Activated CD8-positive, alpha-beta memory T cell treated with anti-CD3 and anti-CD28 coated beads, Interleukin-2, amount 50 U/mL, for 48 hours (primary cell): ENCODE measurements at regions not wholly inside any gene's neighbourhood (a gene's known extent, or its start where the extent isn't known, plus 50 kb on each side); places are given as distances from the start of the nearest gene placed in this dataset.

Experiments used
- DNase-seq: peaks from one replicate; pipeline ENCODE4 v3.0.0-alpha.2; 2020

- DNase-seq: no peak
Measured at GRCh38 chr4:140316799-140317198, 56.6 kb upstream of the SCOC start.

GRCh38 chr4:140315970-140316369 is 57.5 kb upstream of the SCOC start:
- no peak for DNase-seq

GRCh38 chr4:140315438-140315837 is 58.0 kb upstream of the SCOC start:
- no peak for DNase-seq

- DNase-seq: no peak
Measured at GRCh38 chr4:140315019-140315418, 58.4 kb upstream of the SCOC start.

- DNase-seq: no peak
Measured at GRCh38 chr4:140312100-140312499, 61.3 kb upstream of the SCOC start.

GRCh38 chr4:140311257-140311835 is 62.1 kb upstream of the SCOC start:
- no peak for DNase-seq

- no peak for DNase-seq
Measured at GRCh38 chr4:140309124-140309870, 64.1 kb upstream of the SCOC start.

- no peak for DNase-seq
Measured at GRCh38 chr4:140308366-140309123, 64.9 kb upstream of the SCOC start.

- no peak for DNase-seq
Measured at GRCh38 chr4:140305053-140305452, 68.4 kb upstream of the SCOC start.

- DNase-seq: no peak
Measured at GRCh38 chr4:140304346-140304745, 69.1 kb upstream of the SCOC start.

- no peak for DNase-seq
Measured at GRCh38 chr4:140302151-140302859, 71.1 kb upstream of the SCOC start.

GRCh38 chr4:140300271-140300970 is 73.0 kb upstream of the SCOC start:
- no peak for DNase-seq

GRCh38 chr4:140298001-140298400 is 75.4 kb upstream of the SCOC start:
- DNase-seq: no peak

- no peak for DNase-seq
Measured at GRCh38 chr4:140297221-140297570, 76.2 kb upstream of the SCOC start.

- DNase-seq: no peak
Measured at GRCh38 chr4:140296335-140297220, 76.9 kb upstream of the SCOC start.

- no peak for DNase-seq
Measured at GRCh38 chr4:140293979-140294378, 79.5 kb upstream of the SCOC start.

- no peak for DNase-seq
Measured at GRCh38 chr4:140291259-140291658, 82.2 kb upstream of the SCOC start.

- DNase-seq: no peak
Measured at GRCh38 chr4:140289486-140289885, 84.0 kb upstream of the SCOC start.

- DNase-seq: no peak
Measured at GRCh38 chr4:140286456-140286855, 87.0 kb upstream of the SCOC start.

- no peak for DNase-seq
Measured at GRCh38 chr4:140284456-140284855, 89.0 kb upstream of the SCOC start.

- no peak for DNase-seq
Measured at GRCh38 chr4:140281828-140282552, 91.5 kb upstream of the SCOC start.
